ENCODE measurements at regions not wholly inside any gene's neighbourhood (a gene's known extent, or its start where the extent isn't known, plus 50 kb on each side); places are given as distances from the start of the nearest gene placed in this dataset.

GRCh38 chr13:58051807-58052375, 420.3 kb downstream of the PCDH17 start:
- TF ChIP-seq POLR2AphosphoS5 (IDR thresholded peaks at IDR 0.05; ENCODE audit: low read depth, low read length) (no peak), TAF1 (IDR thresholded peaks at IDR 0.05; ENCODE audit: borderline replicate concordance, insufficient read depth, low read length) (no peak)
